ENCODE measurements at regions not wholly inside any gene's neighbourhood (a gene's known extent, or its start where the extent isn't known, plus 50 kb on each side); places are given as distances from the start of the nearest gene placed in this dataset.
"Not testable (repeated sequence)": the region's sequence is repeated elsewhere in the genome, so short reads cannot be mapped to it uniquely, and the experiment has no call there.

DNA sequence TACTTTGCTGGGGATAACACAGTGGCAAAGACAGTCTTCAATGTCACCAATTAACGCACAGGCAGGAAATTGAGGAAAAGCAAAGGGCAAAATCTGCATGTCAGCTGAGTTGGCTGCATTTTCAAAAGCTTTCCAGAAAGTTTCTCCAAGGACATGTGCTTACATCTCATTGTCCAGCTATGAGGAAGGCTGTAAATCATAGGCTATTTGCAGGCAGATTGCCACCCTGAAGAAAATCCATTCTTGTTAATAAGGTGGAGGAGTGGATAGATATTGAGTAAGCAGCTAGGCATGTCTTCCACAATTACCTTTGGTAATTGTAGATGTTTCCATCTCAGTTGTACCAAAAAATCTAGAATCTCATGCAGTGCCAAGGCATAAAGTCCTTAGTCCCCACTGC, 278.0 kb upstream of the NUDT12 start:
- no peak for DNase-seq

DNA sequence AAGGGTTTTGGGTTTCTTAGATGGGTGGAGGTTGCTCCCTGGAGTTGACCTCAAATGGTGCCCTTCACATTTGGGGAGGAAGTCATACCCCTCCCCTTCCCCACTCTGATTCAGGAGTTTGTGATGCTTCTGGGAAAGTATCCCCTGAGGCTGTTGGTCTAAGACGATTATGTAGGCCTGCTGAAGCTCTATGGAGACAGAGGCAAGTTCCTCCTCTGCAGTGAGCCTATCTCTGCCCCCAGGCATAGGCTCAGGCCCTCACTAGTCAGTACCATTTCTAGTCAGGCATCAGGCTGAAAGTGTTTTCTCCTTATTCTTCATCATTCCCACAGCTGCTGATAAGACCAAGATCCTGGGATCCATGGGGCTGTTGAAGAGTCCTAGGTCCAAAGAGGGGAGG, 271.6 kb upstream of the NUDT12 start:
- no peak for DNase-seq

DNA sequence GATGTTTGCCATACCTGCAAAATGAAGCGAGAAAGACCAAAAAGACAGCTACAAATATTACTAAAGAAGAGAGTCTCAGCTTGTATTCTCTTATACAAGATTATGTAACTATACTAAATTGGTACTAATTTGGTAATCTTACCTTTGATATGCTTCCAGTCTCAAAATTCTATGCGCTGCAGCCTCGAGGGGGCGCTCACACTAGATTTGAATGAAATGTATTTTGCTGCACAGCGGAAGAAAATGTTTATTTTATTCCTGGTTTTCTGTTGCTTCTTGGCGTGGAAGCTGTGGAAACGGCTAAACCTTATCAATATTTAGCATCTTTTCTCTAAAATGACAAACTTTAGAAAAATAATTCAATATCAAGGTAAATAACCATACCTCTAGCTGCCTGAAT, 267.0 kb upstream of the NUDT12 start:
- no peak for DNase-seq

DNA sequence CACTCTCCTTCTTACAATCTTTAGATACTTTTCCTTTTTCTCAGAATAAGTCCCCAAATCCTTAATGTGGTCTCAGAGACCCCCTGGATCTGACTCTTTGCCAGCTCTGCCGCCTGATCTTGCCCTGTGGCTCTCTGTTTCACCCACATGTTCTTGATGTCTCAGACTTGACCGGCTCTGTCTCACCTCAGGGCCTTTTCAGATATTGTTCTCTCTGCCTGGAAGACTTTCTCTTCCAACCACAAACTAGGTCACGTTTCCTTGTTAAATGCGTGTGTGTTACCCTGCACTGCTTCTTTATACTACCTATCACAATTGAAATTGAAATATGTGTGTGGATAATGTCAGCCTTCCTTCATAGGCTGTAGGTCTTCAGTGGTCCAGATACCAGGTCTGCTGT, 265.4 kb upstream of the NUDT12 start:
- no peak for DNase-seq

DNA sequence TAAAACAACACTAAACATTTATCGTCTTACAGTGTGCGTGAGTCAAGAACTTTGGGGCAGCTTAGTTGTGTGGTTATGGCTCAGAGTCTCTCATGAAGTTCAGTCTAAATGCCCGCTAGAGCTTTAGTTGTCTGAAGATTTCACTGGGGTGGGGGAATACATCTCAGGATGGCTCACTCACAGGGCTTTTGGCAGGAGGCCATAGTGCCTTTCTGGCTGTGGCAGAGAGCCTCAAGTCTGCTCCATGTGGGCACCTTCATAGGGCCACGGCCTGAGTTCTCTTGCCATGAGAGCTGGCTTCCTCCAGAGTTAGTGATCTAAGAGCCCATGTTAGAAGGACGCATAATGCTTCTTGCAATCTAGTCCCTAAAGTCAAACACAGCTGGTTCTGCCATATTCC, 258.8 kb upstream of the NUDT12 start:
- DNase-seq, result no peak

DNA sequence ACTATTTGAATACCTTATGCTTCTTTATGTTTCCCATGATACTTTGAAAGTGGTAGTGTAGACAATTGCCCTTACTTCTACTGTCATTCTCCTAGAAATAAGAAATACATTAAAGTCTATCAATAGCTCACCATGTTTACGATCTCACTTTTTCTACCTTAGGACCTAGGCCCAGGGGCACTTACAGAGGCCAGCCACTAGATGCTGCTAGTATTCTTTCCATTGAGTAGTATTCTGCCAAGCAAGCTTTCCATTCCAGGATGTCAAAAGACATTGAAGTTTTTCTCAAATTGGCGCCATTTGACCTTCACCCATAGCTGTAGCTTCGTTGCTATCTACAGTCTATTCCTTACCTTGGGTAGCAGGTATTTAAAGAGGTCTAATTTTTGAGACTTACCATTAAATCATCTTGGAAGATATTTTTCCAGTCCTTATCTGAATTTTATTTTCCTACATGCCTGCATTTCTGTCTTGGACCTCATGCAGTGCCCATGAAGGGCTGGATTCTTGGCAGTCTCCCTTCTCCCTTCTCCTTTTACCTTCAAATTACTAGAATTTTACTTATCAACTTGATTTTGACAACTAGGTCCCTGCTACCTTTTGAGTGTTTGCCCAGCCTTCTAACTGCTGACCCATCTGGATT, 246.0 kb upstream of the NUDT12 start:
- peak; percentile 53 for DNase-seq

DNA sequence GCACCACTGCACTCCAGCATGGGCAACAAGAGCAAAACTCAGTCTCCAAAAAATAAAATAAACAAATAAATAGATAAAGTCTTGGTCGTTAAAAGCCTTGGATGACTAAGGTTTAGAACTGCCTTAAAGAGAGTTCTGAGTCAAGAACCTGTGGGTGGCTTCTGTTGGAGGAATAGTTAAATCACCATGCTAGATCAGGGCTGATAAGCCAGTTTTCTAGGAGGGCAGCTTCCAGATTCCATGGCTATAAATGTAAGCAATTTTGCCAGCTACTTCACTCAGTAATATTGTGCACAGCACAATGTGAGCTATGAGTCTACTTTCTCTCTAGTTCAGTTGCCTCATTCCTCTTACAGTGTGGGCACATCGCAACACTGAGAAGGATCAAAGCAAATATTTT, 242.1 kb upstream of the NUDT12 start:
- DNase-seq, result no peak

DNA sequence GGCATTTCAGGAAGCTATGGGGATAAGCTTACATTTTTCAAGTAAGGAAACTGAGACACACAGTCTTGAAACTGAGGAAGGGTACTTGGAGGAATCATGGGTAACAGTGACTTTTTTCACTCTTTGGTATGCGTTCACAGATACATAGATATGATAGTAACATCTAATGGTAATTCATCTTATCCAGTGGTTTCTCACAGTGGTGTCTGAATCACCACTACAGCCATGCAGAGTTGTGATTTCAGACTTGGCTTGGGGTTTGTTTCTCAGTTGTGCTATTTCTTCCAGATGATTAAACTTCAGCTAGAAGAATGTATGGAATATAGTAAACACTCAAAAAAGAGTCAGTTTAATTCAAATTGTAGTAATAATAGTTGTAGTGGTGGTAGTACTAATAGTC, 239.1 kb upstream of the NUDT12 start:
- DNase-seq, result no peak

DNA sequence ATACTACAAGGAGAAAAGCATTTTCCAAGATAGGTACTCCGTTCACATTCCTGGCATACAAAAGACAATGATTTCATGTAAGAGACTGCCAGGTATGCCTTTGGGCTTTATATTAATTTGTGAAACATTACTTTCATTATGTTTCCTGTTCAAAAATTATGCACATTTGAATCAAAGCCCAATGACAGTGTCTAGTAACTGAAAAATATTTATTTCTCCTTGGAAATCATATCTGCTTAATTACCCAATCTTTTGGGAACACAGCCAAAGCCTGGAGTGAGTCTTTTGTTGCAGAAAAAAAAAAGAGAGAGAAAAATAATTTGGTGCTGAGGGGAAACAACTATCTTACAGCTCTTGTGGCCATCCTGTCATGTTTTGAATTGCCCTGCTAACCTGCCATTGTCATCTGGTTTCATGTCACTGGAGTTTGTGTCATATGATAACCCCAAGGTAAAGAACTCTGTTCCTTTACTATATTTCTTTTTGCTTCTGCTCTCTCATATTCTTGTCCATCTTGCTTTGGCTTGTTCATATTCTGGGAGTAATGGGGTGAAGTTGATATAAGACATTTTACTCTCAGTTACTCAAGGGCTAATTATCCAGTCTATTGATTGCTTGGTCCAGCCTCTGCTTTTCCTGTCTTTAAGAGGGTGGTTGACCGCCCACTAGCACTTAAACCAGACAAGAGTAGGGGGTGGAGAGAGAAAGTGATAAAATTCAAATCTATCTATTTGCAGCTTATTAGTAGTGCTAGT, 238.3 kb upstream of the NUDT12 start:
- DNase-seq, result no peak

DNA sequence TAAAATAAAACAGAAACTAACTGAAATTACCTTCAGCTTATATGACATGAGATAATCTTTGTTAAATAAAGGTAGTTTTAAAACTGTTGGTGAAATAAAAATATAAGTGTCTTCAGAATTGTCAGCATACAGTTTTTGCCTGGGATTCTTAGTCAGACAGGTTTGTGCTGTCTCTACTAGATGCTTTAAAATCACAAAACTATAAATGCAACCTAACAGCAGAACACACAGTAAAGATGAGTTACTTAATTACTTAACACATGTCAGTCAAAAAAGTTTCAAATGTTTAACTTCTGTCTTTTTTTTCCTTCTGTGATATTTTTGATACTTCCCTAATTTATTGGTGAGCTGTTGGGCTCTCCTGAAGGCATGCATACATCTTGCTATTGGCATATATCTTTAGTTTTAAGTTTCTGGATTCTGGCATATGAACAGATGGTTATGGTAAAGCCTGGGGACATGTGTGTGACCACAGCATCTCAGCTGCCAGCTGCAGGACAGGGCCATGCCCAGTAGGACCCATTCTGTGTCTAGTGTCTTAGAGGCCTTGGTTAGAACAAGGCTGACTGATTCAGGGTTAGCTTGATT, 231.1 kb upstream of the NUDT12 start:
- DNase-seq, result no peak

DNA sequence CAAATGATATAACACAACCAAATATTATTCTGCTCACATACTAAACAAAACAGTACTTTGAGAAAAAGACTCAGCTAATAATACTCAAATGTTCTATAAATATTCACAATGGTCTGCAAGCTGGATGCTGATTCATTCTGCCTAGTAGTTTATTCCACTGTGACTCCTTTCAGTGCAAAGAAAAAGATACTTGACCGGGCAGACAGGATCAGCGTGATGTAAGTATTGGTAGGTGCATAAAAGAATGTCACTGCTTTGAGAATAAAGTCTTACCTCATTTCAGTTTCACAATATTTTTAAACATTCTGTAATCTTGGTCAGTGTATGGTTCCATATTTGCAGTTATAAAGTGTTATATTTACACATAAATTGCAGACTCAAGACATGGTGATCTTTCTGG, 223.0 kb upstream of the NUDT12 start:
- DNase-seq, result no peak

DNA sequence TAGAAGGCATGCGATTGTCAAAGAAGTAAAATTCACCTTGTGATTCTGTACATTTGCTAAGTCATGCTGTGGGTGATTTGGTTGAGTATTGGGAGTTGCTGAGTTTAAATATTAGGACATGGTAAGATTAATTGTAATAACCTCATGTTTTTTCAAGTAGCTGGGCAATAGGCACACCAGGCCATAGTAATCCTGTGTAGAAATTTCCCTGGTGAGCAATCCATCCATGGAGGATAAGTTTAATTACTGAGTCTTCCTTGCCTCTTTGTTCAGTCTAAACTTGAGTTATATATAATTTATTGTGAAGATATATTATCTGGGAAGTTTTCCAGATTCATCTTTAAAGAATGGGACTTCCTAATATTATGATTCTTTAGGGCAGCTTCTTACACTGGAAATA, 221.1 kb upstream of the NUDT12 start:
- no peak for DNase-seq

DNA sequence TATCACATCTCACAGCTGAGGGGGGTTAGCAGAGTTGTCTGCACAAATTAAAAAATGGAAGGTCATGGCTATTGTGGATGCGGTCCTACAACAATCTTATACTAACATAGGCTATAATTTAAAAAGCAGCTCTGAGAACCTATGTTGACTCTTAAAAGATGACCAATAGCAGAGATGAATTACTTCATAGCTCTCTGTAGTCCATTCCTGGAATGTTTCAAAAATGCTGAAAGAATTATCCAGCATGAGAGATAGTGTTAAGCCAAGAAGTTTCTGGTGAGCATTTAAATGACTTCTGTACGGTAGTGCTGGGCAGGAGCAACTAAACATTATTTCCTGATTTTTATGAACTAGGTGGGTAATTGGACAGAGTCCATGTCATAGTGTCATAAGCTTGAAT, 218.2 kb upstream of the NUDT12 start:
- DNase-seq, result no peak

DNA sequence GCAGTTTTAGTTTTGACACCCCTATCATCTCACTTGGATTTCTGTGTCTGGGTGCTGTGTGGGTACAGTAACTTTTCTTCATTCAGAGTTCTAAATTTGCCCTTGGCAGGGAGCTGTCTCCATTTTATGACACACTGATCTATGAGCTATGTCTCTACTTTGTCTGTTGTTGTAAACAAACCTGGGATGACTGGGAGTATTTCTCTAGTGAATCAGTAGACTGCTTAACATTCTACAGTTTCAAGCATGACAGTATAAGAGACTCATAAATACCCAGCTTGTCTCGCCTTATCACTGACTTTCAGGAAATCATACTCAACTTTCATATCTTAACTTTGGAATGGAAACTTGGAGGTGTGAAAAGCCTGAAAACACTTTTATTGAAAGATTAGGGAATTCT, 212.1 kb upstream of the NUDT12 start:
- DNase-seq, result no peak

DNA sequence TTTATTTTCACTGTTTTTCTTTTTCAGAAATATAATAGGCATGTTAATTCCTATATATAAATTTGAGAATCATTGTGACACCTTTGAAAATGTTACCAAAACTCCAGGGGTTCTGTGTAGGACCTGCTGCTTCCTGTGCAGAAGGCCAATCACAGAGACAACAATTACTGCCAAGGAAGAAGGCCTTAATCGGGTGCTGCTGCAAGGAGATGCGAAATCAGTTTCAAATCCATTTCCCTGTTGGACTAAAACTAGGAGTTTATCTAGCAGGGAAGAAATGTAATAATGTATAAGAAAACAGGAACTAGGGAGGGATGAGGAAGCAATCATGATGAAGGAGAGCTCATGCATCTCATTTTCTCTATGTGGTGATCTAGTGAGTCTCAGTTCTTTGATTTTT, 209.7 kb upstream of the NUDT12 start:
- no peak for DNase-seq

DNA sequence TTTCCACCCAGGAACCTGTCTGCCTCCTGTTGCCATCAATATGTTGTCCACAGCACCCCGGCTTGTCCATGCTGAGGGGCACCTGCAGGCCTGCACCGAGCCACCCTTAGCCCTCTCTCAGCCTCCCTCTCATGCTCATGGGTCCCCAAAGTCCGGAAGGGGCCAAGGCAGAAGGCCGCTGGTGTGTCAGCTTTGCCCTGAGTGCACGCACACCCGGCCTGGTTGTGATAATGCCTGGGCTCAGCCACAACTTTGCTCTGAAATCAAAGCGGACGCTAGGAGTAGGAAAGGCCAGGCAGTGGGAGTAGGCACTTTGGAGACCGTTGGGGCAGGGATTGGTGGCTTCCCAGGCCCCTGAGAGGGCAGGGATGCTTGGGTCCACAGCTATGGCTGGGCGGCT, 201.8 kb upstream of the NUDT12 start:
- DNase-seq, result no peak

DNA sequence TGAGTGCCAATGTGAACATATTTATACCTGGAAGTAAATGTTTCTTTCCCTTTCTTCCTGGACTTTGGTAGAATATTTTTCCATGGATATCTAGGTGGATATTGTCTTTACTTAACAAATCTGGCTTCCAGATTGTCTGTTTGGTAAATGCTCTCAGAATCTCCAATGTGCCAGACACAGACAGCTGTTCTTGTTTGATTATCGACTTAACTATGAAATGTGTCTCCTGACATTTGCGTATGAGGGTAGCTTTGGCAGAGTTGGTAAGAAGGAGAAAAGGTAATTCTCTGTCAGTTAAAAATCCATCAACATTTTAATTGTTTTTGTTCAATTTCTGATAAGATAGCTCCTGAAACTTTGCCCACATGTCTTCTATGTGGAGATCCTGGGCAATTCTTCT, 196.4 kb upstream of the NUDT12 start:
- peak; percentile 23 for DNase-seq

DNA sequence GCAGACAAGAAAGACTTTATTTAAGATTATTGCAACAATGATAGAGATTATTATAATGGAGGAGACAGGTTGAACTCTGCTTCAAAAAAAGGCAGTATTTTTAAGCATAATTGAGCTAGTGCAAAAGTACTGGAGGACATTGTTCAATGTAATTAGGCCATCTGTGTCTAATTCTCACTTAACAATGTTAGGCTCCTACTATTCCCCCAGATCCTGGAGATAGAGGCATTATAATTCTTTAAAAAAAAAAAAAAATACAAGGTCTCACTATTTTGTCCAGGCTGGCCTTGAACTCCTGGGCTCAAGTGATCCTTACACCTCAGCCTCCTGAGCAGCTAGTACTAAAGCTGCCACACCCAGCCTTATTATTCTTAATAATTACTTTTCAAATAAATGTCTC, 193.4 kb upstream of the NUDT12 start:
- DNase-seq, result no peak

DNA sequence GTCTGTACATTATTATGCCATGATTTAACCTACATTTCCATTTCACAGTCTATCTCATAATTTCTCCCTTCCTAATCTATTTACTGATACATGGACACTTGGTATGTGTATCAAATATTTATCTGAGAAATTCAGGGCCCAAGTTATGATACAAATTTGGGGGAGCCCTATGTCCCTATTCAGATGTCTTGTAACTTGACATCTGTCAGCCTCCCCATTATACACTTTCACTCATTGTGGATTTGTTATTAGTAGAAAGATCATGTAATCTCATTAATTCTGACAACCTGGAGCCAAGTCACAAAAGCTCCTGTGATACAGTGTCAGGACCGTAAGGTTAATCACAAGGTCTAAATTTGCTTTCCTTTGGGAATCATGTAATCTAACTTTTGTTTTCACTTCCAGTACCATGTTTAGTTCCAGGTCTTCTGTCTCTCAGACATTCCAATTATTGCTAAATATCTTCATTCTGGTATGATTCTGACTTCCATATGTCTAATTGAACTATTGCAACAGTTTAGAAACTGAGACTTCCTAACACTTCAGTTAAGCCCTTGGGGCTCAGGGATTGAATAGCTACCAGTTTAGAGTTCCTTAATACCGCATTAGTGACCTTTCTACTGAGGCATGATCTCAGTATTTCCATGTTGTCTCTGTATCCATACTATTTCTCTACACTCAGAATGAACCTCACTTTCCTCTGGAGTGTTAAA, 182.9 kb upstream of the NUDT12 start:
- DNase-seq, result no peak

DNA sequence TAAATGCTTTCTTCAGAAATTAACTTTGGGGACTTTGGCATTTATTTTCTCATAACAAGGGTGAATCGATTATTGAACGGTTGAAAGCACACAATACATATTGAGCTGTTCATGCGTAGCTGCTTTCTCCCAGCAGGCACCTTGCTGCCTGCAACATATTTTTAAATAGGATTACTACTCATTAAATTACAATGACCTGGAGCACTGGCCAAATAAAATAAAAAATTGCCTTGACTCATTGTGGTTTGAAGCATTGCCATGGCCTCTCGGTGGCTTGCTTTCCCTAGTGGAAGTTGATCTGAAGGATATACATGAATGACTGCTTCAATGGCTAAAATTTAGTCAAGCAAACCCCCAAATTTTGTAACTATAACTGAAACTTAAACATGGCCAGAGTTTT, 181.6 kb upstream of the NUDT12 start:
- DNase-seq, result no peak

DNA sequence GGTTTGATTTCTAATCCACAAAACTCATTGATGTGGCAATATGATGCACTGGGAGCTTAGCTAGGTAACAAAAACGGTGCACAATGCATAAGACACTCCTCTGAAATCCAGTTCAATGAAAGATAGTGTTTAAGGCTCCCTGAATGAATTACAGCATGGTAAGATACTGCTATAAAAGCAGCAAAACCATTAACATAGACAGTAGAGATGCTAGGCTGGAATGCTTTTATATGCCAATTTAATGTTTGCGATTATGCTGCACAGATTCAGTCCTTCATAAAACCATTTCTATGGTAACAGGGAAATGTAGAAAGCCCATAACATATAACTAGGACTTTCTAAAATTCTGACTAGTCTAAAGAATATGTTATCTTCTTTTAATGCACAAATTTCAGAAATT, 180.8 kb upstream of the NUDT12 start:
- DNase-seq, result no peak

DNA sequence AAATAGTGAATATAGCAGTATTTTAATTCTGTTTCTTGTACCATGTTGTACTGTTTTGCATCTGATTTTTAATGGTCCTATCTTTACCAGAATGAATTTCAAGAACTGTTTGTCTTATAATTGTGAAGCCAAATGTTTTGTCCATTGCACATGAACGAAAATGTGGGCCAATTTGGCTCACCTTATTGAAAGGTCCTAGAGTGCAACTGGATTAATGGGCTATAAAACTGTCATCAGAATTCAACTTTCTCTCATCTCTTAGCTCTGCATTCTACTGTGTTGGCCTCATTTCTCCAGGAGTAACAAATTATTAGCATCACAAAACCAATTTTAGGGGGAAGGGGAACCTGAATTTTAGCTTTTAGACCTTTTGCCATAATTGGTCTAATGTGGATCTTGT, 179.4 kb upstream of the NUDT12 start:
- DNase-seq, result no peak

DNA sequence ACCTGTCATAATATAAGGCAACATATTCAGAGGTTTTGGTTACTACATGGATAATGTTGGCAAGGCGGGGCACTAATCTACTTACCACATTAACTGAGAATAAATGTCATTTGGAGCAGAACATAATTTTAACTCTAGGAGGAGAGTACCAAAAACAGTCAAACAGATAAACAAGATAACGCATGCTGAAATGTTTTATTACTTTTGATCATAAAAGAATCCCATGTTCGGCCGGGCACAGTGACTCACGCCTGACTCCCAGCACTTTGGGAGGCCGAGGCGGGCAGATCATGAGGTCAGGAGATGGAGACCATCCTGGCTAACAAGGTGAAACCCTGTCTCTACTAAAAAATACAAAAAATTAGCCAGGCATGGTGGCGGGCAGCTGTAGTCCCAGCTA, 173.8 kb upstream of the NUDT12 start:
- not testable (repeated sequence) for DNase-seq

DNA sequence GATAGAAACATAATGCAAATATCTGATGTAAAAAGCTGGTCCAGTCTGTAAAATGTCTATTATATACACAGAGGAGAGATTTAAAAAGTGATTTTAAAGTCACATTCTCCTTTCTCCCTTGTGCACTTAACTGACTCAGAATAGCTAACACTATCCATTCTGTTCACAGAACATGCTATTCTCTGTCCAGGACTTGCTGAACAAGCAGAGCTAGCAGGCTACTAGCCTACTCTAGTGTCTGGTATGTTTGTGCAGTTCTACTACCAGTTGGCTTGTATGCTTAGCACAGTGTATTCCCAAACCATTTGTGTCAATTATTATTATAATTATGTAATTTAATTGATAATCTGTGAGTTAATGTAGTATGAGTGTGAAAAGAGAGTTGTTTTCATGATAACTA, 161.7 kb upstream of the NUDT12 start:
- DNase-seq, result no peak
